Non-pigmented ciliary epithelial cell (primary cell): ENCODE measurements at regions not wholly inside any gene's neighbourhood (a gene's known extent, or its start where the extent isn't known, plus 50 kb on each side); places are given as distances from the start of the nearest gene placed in this dataset.

ENCODE experiments used
- DNase-seq: peaks from one replicate; pipeline ENCODE4 v3.0.0-alpha.2; 2010; ENCODE audit warnings: low read depth

DNA sequence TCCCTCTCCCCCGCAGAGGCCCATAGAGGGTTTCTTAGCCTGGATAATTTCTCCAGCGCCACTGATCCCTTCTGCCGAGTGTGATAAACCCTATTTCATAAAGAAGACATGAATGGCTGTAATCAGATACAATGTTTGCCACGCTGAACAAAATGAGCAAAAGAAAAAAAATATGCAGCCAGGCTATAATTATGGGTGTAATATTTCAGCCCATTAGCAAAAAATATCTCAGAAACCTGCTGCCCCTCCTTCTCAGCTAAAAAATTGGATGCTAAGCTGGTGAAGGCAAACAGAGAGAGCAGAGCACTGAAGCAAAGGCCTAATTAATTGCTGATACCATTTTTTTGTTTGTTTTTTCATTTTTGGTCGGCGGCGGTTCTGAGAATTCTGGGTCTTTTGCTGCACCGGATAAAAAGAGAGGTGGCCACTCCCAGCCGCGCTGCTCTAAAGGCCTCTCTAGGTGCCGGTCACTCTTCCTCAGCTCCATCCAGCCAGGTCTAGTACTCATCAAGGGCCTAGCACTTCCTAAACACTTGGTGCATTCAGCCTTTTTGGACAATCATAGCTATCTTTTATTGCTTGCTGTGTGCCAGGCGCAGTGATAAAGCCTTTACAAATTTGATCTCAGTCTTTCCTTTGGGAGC is 128.7 kb upstream of the TLE3 start:
- no peak for DNase-seq

DNA sequence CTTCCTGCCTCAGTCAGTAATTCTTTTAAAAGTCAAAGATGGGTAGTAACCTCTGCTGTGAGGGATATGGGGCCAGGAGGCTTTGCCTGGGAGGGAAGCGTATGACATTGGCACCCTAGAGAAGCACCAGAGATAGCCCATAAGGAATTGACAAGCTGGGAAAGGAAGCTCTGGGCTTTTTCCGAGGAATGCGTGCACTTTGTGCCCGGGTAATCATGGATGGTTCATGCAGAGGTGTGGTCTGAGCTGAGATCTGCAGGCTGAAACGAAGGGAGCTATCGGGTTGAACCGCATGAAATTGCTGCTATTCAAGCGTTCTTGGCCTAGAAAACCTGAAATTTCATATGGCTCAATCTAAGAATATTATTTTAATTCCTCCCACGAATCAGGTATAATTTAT is 127.7 kb upstream of the TLE3 start:
- DNase-seq = no peak

DNA sequence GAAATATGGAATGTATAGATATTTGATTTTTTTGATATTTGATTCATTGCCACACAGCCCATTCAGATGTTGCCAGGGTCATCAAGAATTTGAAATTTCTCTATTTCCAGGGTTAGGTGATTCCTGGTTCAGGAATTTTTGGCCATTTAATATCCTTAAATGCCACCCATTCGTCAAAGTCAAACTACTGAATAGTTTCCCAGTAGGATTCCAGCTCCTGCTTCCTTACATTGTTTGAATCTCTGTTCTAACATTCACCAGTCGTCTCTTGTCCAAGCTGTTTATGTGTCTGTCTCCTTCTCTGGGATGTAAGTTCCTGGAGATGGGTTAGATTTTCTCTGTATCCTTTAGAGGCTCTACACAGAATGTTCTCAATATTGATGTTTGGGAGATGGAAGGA is 124.9 kb upstream of the TLE3 start:
- no peak for DNase-seq

DNA sequence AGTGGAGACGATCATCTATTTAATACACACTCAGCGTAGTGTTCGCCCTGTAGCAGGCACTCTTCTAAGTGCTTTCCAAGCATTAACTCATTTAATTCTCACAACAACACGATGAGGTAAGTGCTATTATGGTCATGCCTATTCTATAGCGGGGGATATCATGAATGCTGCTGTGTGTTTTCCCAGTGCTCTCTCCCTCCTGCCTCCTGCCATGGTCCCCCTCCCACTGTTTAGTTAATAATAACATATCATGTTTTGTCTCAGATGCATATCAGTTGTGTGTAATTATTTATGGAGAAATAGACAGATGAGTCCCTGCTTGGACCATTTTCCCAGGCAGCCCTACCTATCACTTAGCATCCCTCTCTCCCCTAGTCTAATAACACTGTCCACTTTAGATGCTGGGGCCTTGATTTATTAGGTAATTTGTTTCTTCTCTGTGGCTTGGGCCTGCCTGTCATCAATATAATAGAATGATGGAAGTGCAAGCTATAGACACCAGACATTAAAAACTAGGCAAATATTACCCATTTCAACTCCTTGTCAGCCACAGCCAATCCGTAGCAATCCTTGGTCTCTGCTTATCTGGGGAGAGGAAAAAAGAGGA is 122.9 kb upstream of the TLE3 start:
- DNase-seq = no peak

DNA sequence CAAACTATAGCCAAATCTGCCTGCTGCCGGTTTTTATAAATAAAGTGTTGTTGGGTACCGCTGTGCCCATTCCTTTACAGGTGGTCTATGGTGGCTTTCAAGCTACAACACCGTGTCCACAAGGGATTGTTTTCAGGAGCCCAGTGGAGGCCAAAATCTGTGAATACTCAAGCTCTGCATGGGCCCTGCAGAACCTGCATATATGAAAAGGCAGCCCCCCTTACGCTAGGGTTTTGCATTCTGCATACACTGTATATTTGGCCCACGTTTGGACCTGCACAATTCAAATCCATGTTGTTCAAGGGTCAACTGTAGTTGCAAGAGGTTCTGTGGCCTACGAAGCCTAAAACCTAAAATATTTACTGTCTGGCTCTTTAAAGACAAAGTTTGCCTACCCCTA is 122.2 kb upstream of the TLE3 start:
- no peak for DNase-seq

DNA sequence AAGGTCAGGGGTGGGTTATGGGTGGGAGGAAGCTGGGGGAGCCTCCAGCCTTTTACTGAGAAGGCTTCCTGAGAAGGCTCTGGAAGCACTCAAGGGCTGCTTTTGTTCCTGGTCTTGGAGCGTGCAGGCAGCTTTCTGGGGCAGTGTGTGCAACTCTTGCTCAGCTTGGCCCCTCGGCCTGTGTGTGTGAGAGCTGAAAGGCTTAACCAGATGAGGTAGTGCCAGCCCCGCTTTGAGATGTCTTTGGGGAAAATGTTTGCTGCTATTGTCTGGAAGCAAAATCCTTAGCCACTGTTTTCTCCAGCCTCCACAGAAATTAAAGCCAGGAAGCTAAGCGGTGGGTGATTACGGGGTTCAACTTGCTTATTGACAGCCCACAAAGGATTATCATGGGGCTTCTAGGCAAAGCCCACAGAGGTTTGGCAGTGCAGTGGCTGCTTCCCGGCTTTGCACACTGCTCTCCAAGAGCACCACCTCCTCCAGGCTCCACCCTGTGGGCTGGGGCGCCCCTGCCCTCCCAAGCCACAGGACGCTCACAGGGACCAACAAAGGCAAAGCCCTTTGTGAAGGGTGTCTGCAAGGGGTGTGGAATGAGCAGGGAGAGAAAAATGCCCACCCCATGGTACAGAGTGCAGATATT is 121.7 kb upstream of the TLE3 start:
- DNase-seq = no peak

DNA sequence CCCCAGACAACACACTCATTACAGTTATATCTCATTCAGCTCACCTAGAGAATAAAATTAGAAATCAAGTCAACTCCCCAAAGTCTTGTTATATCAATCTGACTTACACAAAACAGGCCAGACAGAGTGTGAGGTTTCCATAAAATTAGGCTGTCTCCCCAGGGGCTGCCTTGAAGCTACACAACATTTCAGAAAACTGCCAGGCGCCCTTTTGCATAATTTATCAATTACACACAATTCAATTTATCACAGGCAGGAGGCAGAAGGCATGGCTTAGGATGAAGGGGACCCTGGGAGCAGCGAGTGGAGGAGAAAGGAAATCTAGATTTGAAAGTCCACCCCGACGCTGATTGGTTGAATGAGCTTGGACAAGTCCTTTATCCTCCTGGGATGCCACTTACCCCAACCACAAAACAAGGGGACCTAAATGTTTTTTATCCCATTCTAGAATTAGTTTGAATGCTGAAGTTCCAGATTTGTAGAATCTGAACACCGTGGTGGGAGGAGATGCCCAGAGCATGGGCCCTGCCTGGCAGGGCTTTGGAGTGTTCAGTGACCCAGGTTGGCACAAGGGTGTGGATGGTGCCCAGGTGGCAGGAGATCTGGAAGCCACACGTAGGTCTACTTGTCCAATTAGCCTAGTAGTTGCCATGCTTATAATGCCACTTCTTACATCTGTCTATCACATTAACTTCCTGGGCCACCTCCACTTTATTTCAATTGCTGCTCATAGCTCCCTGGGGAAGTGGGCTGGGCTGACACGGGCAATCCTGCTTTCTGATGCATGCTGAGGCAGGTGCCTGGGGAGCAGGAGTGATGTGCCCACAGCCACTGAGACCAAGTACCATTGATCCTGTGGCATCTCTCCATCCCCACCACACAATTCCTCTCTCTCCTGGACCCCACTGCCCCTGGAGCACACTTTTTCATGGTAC is 119.8 kb upstream of the TLE3 start:
- DNase-seq = no peak

DNA sequence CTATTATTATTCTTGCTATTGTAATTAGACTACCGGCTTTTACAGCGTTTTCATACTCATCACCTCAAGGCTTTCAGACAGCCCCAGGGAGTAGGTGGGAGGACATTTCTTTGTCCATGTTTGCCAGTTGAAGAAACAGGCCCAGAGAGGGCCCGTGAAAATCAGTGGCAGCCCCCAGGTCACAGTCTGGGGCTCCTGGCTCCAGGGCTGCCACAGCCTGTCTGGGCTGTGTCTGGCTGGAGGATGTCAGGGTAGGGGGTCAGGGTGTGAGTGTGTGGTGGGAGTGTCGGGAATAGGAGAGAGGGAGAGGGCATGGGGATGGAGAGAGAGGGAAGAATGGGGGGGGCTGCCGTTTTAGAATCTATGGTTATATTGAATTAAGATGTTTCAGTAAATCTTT is 118.2 kb upstream of the TLE3 start:
- no peak for DNase-seq

DNA sequence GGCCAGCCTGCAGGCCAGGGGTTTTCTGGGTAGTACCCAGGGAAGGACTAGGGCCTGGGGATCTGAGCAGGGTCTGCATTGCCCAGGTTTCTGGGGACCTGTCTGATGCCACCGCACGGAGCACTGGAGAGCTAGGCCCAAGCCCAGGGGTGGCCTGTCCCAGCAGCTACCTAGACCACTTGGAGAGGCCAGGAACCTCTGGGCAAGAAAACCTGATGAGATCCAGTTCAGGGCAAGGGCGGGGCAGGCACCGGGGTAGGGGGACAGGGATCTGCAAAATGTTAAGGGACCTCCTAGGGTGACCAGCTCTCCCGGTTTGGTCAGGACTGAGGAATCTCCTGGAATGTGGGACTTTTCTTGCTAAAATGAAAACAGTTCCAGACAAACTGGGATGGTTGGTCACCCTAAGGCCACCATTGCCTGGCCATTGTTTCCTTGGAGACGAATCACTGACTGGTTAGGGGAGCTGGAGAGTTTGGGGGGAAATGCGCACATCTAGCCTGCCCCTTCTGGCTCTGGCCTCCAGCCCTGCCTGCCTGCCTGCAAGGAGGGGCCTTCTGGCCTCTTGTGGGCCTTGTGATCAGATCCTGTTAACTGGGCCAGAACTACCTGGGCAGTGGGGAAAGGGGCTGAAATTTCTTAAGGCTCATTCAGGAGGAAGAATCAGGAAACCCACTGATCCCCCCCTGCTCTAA is 117.4 kb upstream of the TLE3 start:
- no peak for DNase-seq

DNA sequence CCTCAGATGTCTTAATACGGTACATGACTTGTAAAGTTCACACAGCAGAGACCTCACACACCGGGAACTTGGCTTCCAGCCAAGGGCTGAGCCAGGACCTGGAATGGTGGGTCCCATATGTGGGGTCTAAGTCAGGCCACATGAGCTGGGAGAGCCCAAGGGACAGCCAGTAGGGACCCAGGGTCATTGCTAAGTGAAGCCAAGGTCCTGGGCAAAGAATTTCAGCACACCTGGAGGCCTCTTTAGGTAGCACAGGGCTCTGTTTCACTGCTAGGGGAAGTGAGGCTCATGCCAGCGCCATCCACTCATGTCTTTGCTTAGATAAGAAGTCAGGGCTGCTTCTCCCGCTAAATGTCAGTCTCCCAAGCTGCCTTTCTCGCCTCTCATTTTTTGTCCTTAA is 116.6 kb upstream of the TLE3 start:
- no peak for DNase-seq

DNA sequence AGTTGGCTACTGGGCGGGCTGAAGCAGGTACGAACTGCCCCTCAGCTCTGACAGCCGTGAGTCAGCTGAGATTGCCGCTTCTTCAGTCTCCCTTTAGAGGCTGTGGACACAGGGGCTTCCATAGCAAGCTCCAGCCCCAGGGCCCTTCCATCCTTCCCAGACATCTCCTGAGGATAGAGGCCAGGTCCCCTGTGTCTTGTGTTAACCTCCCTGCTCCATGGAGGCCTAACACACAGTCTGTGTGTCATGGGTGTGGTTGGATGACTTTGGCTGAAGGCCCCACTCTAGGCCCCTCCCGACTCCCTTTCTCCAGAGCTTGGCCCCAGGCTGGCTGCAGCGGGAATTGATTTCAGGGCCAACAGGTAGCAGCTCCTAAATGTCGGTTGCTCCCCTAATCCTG is 116.1 kb upstream of the TLE3 start:
- DNase-seq = no peak

DNA sequence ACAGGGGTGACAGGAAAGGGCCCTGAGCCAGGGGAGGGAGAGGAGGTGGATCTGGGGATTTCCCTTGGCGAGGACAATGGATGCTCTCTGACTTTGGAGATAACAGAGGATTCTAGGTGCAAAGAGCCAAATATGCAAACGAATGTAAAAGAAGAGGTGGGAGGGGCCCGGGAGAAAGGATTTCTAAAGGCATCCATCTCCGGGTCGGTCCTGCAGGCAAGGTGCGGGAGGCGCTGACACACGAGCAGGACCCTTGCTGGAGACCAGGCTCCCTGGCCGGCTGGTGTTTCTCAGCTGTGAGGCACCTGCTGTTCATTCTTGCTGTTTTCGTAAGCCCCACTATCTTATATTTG is 115.2 kb upstream of the TLE3 start:
- no peak for DNase-seq

DNA sequence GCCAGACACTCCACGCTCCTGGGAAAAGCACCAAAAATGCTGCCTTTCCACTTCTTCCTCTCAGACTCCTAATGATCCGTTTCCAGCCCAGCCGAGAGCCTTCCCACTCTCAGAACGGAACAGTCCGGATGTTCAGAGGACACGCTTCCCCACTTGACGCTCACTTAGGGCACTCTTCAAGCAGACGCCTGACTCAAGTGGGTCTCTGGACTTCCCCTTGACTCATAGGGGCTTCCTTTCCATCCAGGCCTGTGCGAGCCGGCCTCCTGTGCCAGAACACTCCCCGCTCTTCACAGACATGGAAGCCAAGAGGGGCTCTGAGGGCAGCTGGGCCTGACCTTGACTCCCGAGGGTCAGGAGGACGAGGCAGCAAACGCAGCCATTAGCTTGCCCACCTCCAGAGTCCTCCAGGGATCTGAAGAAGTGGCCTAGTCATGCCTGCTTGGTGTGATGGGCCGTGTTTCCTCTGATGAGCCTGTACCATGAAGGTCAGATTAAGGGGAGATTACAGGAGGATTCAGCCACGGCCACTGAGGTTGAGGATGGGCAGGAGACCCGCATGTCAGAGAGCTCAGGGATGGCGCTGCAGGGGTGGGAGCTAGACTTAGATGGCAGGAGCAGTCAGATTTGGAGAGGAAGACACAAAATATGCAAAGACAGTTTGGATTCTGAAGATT is 114.7 kb upstream of the TLE3 start:
- DNase-seq = no peak

DNA sequence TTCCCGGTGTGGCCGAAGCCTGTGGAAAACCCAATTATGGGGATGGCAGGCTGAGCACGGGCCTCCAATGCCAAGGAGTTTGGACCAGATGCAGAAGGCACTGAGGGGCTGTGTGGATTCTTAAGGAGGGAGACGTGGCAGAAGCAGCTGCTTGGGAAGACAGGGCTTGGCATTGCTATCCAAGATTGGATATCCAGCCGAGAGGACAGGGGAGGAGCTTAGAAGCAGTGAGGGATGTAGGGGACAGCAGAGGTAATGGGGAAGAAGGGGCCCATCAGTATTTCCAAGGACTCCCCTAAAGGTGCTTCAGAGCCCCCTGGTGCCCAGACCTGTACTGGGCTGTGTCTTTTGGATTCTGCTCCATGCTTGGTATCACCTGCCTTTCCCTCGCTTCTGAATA is 112.8 kb upstream of the TLE3 start:
- no peak for DNase-seq

DNA sequence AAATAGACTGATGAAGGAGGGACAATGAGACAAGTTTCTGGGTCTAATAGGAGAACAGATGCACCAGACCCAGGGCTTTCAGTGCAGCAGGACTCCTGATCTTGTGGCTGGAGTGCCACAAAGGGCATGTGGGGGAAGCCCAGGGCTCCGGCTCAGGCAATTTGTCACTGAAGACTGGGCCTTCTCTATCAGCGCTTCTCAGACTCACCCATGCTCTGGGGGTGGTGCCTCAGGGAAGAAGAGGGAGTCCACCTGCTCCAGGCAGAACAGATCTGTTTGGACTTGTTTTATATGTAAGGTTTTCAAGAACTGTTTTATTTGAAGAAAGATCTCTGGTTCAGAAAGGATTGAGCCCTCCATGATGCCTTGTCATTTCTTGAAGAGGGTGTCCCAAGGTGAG is 112.4 kb upstream of the TLE3 start:
- DNase-seq = no peak

DNA sequence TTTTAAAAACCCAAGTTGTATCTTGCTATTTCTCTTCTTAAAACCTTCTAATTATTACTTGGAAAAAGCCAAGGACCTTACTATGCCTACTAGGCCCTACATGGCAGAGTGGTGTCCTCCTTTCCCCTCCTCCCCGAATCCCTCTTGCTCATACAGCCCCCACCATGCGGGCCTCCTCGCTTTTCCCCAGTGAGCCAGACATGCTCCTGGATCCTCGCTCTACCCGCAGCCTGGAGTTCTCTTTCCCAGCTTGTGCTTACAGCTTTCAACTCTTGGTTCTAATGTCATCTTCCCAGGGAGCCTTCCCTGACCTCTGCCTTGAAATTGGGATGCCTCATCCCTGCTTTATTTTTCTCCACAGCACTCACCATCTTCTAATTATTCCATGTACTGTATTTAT is 111.8 kb upstream of the TLE3 start:
- DNase-seq = no peak

DNA sequence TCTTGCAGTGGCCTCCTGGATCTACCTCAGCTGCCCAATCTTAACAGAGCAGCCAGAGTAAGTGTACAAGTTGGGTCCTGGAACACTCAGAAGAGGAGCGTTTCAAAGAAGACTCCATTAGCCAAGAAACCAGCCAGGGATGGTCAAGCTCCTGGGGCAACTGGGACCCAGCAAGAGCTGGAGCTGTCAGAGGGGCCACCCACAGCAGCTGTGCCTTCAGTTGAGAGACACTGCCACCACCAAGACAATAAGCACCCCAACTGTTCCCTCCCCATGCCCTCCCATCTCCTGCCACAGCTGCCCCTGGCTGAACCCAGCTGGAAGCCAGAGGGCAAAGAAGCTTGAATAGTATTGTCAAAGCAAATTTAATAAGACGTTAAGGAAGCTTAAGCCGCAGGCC is 110.6 kb upstream of the TLE3 start:
- DNase-seq = no peak

DNA sequence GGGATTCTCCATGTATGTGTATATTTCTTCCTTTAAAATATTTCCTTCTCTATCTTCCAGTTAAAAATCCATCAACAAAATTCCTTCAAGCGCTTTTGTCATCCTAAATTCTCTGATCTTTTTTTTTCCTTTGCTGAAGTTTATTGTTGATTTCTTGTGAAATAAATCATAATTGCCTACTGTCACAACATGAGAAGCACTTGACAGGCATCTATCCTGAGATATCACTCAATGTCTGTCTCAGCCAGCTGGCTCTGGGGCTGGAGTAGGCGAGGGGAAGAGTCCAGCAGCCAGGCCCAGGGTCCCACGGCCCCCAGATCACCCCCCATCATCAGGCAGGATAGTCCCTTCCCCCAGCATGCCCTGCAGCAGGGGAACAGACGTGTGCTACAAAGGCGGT is 109.0 kb upstream of the TLE3 start:
- no peak for DNase-seq

DNA sequence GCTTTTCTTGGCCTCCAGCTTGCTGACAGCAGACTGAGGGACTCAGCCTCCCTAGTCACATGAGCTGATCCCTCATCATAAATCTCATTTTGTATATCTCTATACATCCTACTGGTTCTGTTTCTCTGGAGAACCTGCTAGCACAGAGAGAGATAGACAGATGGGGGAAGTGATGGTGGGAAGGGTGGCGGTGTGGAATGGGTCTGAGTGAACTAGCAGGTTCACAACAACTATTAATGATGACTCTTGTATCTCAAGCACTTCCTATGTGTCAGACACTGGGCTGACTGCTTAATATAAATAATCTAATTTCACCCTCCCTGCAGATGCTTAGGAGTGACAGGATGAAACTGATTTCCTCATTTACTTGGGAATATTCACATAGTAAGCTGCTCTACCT is 106.9 kb upstream of the TLE3 start:
- no peak for DNase-seq

DNA sequence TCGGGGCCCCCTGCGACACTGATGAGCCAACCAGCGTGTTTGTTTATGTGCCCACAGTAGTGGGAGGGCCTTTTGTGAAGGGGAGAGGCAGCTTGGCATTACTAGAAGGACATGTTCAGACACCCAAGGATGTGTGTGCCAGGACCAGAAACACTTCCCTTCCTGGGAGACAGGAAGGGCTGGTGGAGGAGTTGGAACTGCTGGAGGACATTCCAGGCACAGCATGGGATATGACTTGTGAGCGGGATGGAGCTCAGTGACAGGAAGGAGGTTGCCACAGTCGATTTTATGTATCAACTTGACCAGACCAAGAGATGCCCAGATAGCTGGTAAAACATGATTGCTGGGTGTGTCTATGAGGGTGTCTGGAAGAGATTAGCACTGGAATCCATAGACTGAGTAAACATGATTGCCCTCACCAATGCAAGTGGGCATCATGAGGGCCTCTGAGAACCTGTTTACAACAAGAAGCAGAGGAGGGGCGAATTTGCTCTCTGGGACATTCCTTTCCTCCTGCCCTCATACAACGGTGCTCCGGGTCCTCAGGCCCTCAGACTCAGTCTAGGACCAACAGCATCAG is 106.4 kb upstream of the TLE3 start:
- DNase-seq = no peak

DNA sequence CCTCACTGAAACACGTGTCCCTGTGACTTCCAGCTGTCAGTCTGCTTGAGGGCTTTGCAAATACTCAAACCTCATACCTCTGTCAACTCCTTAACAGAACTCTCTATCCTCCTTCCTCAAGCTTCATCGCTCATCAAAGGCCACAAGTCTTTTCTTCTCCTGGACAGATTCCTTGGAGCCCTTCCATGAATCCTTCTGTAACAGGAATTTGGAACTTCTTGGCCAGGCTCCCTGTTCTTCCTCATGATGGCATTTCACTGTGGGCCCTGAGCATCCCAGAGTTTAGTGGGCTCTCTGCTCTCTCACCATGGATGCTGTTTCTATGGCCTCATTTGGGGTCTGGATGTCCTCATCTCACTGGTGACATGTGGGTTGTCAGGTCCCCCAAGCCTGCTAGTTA is 105.0 kb upstream of the TLE3 start:
- no peak for DNase-seq

DNA sequence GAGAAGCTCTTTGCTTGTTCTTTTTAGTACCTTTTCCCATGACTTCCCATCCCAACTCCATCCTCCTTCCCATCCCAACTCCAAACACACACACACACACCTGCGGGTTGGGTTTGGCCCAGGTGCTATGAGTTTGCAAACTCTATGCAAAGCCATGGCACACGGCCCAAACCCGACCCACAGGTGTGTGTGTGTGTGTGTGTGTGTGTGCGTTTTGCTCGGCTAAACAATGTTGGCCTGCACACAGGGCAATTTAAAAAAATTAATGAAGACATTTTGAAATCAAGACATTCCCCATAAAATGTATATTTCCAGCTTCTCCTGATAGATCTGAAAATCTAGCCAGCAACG is 103.7 kb upstream of the TLE3 start:
- DNase-seq = no peak
